NCI-H1930 (cell line): ENCODE measurements at regions not wholly inside any gene's neighbourhood (a gene's known extent, or its start where the extent isn't known, plus 50 kb on each side); places are given as distances from the start of the nearest gene placed in this dataset.
"Not testable (repeated sequence)": the region's sequence is repeated elsewhere in the genome, so short reads cannot be mapped to it uniquely, and the experiment has no call there.

Experiments
- DNase-seq, 2 experiments: peaks; one replicate each; lab custom pipeline; 2025; lab: John Stamatoyannopoulos, UW

- no peak for DNase-seq
Measured at GRCh38 chr7:155950898-155951553, 138.8 kb upstream of the SHH start.

GRCh38 chr7:155948845-155949244 lies 136.6 kb upstream of the SHH start:
- DNase-seq = no peak

GRCh38 chr7:155948423-155948822 lies 136.2 kb upstream of the SHH start:
- no peak for DNase-seq

- no peak for DNase-seq
Measured at GRCh38 chr7:155947051-155947450, 134.8 kb upstream of the SHH start.

DNA sequence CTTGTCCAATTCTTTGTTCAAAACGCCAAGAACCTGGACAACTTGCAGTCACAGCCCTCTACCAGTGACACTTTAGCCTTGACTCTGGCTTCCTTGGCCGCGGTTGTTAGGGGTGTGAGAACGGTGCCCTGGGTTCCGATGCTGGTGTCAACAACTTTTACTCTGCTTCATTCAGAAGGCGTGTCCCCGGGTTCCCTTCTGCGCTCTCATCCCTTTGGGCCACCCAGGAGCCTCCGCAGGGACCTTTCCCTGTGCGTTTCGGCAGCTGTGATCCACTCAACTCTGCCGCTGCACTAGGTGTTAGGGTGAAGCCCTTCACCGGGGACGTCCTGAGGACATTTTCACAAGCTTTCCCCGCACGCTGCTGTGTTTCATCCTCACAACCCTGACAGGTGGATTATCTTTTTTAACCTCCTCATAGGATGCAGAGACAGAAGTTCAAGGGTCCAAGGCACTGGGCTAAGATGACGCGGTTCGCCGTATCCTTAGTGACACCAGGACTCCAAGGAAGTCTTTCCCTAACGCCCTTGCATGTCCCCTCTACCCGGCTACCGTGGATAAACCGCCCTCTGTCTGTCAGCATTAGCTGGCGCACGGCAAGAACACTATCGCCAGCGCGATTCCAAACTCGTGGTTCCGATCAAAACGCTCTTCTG lies 133.5 kb upstream of the SHH start:
- no peak for DNase-seq

DNA sequence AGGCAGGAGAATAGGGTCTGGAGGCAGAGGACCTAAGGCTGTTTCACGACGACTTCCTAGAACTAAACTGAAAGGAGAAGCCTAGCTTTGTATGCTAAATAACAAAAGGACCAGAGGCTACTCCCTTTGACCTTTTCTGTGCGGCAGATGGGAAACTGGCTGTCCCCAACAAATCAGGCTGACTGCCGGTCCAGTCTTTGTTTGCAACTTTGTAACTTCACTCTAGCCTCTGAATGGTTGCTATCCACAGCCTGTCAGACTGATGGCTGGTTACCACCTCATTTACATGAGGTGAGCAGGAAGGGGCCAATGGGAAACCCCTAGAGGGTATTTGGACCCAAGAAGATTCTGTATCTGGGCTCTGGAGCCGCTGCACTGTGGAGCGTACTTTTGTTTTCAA lies 132.6 kb upstream of the SHH start:
- no peak for DNase-seq

DNA sequence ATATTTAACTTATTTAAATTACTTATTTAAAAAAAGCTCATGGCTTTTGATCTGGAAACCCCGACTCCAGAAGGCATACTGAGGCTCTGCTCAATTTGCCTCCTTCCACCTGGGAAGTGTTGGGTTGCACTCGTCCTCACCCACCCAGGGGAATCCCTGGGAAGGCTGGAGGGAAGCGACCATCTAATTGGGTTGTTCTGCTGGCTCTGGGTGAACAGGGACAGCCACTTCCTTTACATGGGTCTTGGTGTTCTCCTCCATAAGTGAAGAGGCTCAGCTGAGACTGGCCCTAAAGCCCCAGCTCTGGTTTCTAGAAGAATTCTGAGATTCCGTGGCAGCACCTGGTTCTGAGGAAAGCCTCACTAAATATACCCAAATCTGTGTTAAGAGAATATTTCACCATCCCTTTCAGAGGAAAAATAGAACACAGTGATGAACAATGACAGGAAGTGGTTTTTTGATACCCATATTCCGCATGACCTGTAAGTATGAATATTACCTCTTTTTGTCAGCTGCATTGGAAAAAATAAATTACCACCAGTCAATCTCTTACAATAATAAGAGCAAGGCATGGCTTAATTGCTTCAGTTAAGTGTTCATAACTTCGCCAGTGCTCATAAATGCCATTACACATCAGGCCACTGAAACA lies 131.1 kb upstream of the SHH start:
- no peak for DNase-seq

GRCh38 chr7:155942226-155942950 lies 130.1 kb upstream of the SHH start:
- DNase-seq = no peak

DNA sequence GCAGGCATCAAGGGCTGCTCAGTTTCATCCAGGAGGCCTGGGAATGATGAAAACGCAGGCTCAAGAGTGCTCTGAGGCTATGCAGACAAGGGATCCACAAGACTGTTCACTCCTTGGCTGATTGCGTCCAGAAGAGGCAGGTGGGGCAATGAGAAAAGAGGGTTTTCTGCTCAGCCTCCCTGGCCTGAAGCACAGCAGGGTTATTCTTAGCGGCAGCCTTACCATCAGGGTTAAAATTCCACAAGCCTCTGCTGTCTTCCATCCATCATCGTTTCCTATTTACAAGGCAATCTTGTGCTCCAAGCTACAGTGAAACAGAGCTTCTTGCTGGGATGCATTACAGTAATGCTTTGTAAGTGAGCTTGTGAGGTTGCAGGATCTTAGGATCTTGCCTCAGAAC lies 129.4 kb upstream of the SHH start:
- DNase-seq = no peak

DNA sequence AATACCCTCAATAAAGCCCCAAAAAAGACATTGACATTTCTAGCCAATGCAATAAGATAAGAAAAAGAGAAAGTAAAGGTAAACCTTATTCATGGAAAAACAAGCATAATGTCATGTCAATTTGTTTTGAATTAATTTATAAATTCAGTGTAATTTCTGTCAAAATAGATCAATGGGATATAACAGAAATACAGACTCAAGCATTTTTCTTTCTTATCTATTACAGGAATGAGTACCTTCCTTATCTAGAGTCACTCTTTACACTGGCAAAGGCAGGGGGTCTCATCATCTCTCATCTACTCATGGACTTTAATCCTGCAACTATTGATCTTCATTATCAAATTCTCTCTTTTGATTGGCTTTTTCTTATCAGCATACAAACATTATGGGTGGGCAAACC lies 127.1 kb upstream of the SHH start:
- DNase-seq = no peak

- DNase-seq = no peak
Measured at GRCh38 chr7:155938129-155938528, 125.9 kb upstream of the SHH start.

GRCh38 chr7:155935726-155936125 lies 123.5 kb upstream of the SHH start:
- no peak for DNase-seq

GRCh38 chr7:155935005-155935557 lies 122.8 kb upstream of the SHH start:
- no peak for DNase-seq

DNA sequence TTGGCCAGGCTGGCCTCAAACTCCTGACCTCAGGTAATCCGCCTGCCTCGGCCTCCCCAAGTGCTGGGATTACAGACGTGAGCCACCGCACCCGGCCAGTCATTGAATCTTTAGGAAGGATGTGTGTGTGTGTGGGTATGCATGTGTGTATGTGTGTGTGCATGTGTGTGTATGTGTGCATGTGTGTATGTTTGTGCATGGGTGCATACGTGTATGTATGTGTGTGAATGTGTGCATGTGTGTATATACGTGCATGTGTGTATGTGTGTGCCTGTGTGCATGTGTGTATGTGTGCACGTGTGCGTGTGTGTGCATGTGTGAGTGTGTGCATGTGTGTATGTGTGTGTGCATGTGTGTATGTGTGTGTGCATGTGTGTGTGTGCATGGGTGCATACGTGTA lies 120.1 kb upstream of the SHH start:
- not testable (repeated sequence) for DNase-seq

DNA sequence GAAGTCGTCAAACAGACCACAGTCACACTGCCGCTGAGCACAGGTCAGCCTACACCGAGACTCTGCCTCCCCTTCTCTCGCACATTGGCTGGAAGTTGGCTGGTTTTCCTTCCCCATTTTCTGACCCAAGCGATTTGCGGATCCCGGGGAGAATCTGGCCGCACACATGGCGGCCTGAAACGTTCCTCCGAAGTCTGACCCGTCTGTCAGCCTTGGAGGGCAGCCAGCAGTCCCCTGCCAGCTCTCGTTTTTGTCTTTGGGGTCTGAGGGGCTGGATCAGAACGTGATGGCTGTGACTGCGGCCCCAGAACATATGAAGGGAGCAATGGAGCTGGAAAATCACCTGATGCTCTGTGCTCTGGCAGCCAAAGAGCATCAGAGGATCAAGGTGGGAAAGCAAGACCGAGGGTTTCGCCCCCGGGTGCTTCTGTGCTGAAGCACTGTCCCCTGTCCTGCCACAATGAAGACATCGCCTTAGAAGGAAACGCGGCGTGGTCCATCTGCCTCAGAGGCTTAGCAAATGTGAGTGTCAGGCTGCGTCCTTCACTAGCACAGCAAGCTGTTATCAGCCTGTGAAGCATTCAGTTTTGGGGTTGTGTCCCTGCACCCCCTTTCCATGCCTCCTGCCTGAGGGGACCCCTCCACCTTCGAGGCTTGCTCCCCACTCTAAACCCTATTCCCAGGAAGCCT lies 119.3 kb upstream of the SHH start:
- DNase-seq = no peak

GRCh38 chr7:155930527-155930926 lies 118.3 kb upstream of the SHH start:
- DNase-seq = no peak

DNA sequence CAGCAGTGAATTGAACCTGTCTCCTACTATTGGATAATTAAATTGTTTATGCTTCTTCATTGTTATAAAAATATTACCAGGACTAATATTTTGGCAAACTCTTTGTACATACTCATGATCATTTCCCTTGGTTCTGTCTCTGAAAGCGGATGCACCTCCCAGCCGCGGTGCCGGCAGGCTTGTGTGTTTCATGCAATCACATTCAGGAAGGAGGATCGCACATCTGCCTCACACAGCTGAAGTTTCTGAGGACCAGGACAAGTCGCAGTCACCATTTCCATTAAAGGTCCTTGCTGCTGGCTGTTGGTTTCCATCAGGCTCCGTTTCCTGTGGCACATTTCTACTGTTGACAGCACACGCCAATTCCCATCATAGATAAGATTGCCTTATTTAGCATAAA lies 117.8 kb upstream of the SHH start:
- no peak for DNase-seq

- no peak for DNase-seq
Measured at GRCh38 chr7:155928583-155928982, 116.3 kb upstream of the SHH start.

DNA sequence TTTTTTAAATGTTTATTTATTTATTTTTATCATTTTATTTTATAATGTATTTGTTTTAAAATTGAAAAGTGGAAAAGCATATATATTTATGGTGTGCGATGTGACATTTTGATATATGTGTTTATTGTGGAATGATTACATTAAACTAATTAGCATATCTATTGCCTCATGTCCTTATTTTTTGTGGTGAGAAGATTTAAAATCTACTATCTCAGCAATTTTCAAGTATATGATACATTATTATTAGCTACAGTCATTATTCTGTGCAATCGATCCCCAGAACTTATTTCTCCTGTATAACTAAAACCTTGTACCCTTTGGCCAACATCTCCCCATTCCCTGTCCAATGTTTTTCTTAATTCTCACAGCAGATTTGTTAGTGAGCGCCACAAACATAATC lies 115.6 kb upstream of the SHH start:
- DNase-seq = no peak

GRCh38 chr7:155925682-155926081 lies 113.4 kb upstream of the SHH start:
- no peak for DNase-seq

GRCh38 chr7:155922067-155922816 lies 110.0 kb upstream of the SHH start:
- DNase-seq = no peak

GRCh38 chr7:155921804-155922066 lies 109.5 kb upstream of the SHH start:
- DNase-seq = no peak
